ENCODE measurements at regions not wholly inside any gene's neighbourhood (a gene's known extent, or its start where the extent isn't known, plus 50 kb on each side); places are given as distances from the start of the nearest gene placed in this dataset.

GRCh38 chr13:29954082-29955028 is 103.9 kb upstream of the UBL3 start:
- no peak overlapping the region for H3K4me3 ChIP-seq (ENCODE audit: low read depth, low read length)
- peak; percentile 16 for DNase-seq (ENCODE audit: low read depth)
- TF ChIP-seq CTCF (IDR thresholded peaks at IDR 0.05; ENCODE audit: insufficient read depth, low read depth, low read length, missing control alignments): no peak

- no peak for TF ChIP-seq CTCF (IDR thresholded peaks at IDR 0.05; ENCODE audit: insufficient read depth, low read depth, low read length, missing control alignments)
- no peak for DNase-seq (ENCODE audit: low read depth)
- no peak overlapping the region for H3K4me3 ChIP-seq (ENCODE audit: low read depth, low read length)
Observed at GRCh38 chr13:29953542-29953941, 103.1 kb upstream of the UBL3 start.

GRCh38 chr13:29952245-29952644 is 101.8 kb upstream of the UBL3 start:
- DNase-seq (ENCODE audit: low read depth): no peak
- H3K4me3 ChIP-seq (ENCODE audit: low read depth, low read length): no peak overlapping the region
- no peak for TF ChIP-seq CTCF (IDR thresholded peaks at IDR 0.05; ENCODE audit: insufficient read depth, low read depth, low read length, missing control alignments)

- DNase-seq (ENCODE audit: low read depth): no peak
- TF ChIP-seq CTCF (IDR thresholded peaks at IDR 0.05; ENCODE audit: insufficient read depth, low read depth, low read length, missing control alignments): no peak
- no peak overlapping the region for H3K4me3 ChIP-seq (ENCODE audit: low read depth, low read length)
Observed at GRCh38 chr13:29948791-29949190, 98.4 kb upstream of the UBL3 start.

GRCh38 chr13:29948244-29948643 is 97.8 kb upstream of the UBL3 start:
- H3K4me3 ChIP-seq (ENCODE audit: low read depth, low read length): no peak overlapping the region
- no peak for TF ChIP-seq CTCF (IDR thresholded peaks at IDR 0.05; ENCODE audit: insufficient read depth, low read depth, low read length, missing control alignments)
- DNase-seq (ENCODE audit: low read depth): no peak

GRCh38 chr13:29947839-29948238 is 97.4 kb upstream of the UBL3 start:
- no peak for DNase-seq (ENCODE audit: low read depth)
- no peak overlapping the region for H3K4me3 ChIP-seq (ENCODE audit: low read depth, low read length)
- TF ChIP-seq CTCF (IDR thresholded peaks at IDR 0.05; ENCODE audit: insufficient read depth, low read depth, low read length, missing control alignments): no peak

Measured in GM12865 (cell line).